RWPE2 (cell line): ENCODE measurements at regions not wholly inside any gene's neighbourhood (a gene's known extent, or its start where the extent isn't known, plus 50 kb on each side); places are given as distances from the start of the nearest gene placed in this dataset.

ENCODE experiments used
- ATAC-seq: fragments of 200-7000 bp; cut with Tn5 transposase; 3 replicates; pipeline ENCODE4 v1.9.1; 2021; ENCODE audit warnings: low read depth
- DNase-seq: peaks from one replicate; pipeline ENCODE4 v3.0.0-alpha.2; 2020; ENCODE audit warnings: low spot score
- H3K27ac ChIP-seq: fragments of 450-650 bp; 2 replicates; pipeline ENCODE4 v1.5.1; 2017; ENCODE audit warnings: mild to moderate bottlenecking; ENCODE audit not compliant: poor library complexity, severe bottlenecking
- H3K27me3 ChIP-seq: fragments of 250-450 bp; sonication (Bioruptor Pico); 2 replicates; pipeline ENCODE4 v1.5.1; 2021; ENCODE audit warnings: mild to moderate bottlenecking, moderate library complexity; ENCODE audit not compliant: insufficient read depth, poor library complexity, severe bottlenecking
- H3K36me3 ChIP-seq: fragments of 250-450 bp; sonication (Bioruptor Pico); 2 replicates; pipeline ENCODE4 v1.5.1; 2020; ENCODE audit warnings: low read depth, mild to moderate bottlenecking, moderate library complexity
- H3K4me1 ChIP-seq: fragments of 250-450 bp; sonication (Bioruptor Pico); 2 replicates; pipeline ENCODE4 v1.5.1; 2021; ENCODE audit warnings: mild to moderate bottlenecking, moderate library complexity; ENCODE audit not compliant: insufficient read depth, poor library complexity, severe bottlenecking
- H3K4me3 ChIP-seq: fragments of 250-450 bp; sonication (Bioruptor Pico); 2 replicates; pipeline ENCODE4 v1.5.1; 2021; ENCODE audit warnings: mild to moderate bottlenecking, moderate library complexity; ENCODE audit not compliant: severe bottlenecking
- H3K9me3 ChIP-seq: fragments of 250-450 bp; sonication (Bioruptor Pico); 2 replicates; pipeline ENCODE4 v1.5.1; 2021; ENCODE audit warnings: mild to moderate bottlenecking, moderate library complexity; ENCODE audit not compliant: severe bottlenecking
- CTCF ChIP-seq: fragments of 450-650 bp; IDR thresholded peaks from one replicate; pipeline ENCODE4 v1.5.1; 2017; ENCODE audit warnings: mild to moderate bottlenecking, moderate library complexity; ENCODE audit not compliant: poor library complexity, severe bottlenecking

- ATAC-seq (no peak), DNase-seq (no peak)
- no peaks in the 10 kb centered on the region for H3K27me3 ChIP-seq
- H3K4me1 ChIP-seq = peaks cover 4% of the 10 kb centered on the region
- no peak overlapping the region for H3K4me3 ChIP-seq
- no peaks in the 10 kb centered on the region for H3K36me3 ChIP-seq
- no peak for TF ChIP-seq CTCF
- no peak overlapping the region for H3K27ac ChIP-seq
- H3K9me3 ChIP-seq = no peaks in the 10 kb centered on the region
Measured at GRCh38 chr1:201605385-201606010, 66.6 kb downstream of the NAV1 start.

GRCh38 chr1:201606096-201606495 is 67.2 kb downstream of the NAV1 start:
- Histone ChIP-seq H3K4me1 (peaks cover 4% of the 10 kb centered on the region), H3K36me3 (no peaks in the 10 kb centered on the region), H3K27ac (no peak overlapping the region), H3K4me3 (no peak overlapping the region), H3K9me3 (no peaks in the 10 kb centered on the region), H3K27me3 (no peaks in the 10 kb centered on the region)
- DNase-seq (no peak), ATAC-seq (no peak)
- no peak for TF ChIP-seq CTCF

GRCh38 chr1:201606623-201607022 is 67.7 kb downstream of the NAV1 start:
- DNase-seq (no peak), ATAC-seq (no peak)
- Histone ChIP-seq H3K4me3 (no peak overlapping the region), H3K27me3 (no peaks in the 10 kb centered on the region), H3K36me3 (no peaks in the 10 kb centered on the region), H3K27ac (no peak overlapping the region), H3K4me1 (peaks cover 4% of the 10 kb centered on the region), H3K9me3 (no peaks in the 10 kb centered on the region)
- TF ChIP-seq CTCF = no peak

- no peak for DNase-seq
- no peak overlapping the region for H3K27ac ChIP-seq
- H3K27me3 ChIP-seq = no peaks in the 10 kb centered on the region
- no peaks in the 10 kb centered on the region for H3K9me3 ChIP-seq
- H3K4me1 ChIP-seq = no peaks in the 10 kb centered on the region
- no peak for TF ChIP-seq CTCF
- no peak for ATAC-seq
- no peak overlapping the region for H3K4me3 ChIP-seq
- H3K36me3 ChIP-seq = no peaks in the 10 kb centered on the region
Measured at GRCh38 chr1:201608635-201609395, 69.9 kb downstream of the NAV1 start.
